ENCODE measurements at regions not wholly inside any gene's neighbourhood (a gene's known extent, or its start where the extent isn't known, plus 50 kb on each side); places are given as distances from the start of the nearest gene placed in this dataset.

DNA sequence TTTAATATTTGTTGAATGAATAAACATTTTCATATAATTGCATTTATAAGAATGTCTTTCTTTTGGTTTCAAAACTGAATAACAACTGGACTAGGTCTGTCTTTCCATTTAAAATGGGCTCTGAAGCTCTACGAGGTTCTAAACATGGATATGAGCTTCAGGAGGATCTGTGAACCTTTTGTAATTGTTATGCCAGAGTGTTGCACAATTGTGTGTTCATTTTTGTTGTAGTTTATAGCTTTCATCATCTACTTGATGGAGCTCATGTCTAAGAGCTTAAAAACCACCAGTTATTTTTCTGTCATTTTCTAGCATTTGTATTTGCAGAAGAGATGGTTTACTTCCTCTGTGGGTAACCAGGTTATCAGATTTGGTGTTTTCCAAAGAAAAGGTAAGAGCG, 265.7 kb upstream of the NPY start:
- TF ChIP-seq POLR2AphosphoS5 (IDR thresholded peaks at IDR 0.05) (no peak), EZH2 (IDR thresholded peaks at IDR 0.05; ENCODE audit: borderline replicate concordance, insufficient read depth, low read length, poor library complexity, severe bottlenecking) (no peak)
- no peak overlapping the region for H3K27ac ChIP-seq (ENCODE audit: low read length)
- H3K9ac ChIP-seq (ENCODE audit: low read length): no peak overlapping the region
- H3K79me2 ChIP-seq (replicated peaks; ENCODE audit: insufficient read depth, low read length): no peaks in the 10 kb centered on the region
- no peak overlapping the region for H2AFZ ChIP-seq (ENCODE audit: low read depth, low read length)
- H3K27me3 ChIP-seq (ENCODE audit: insufficient read depth, low read depth, low read length): no peaks in the 10 kb centered on the region
- no peaks in the 10 kb centered on the region for H3K9me2 ChIP-seq (ENCODE audit: insufficient read depth, low read length)
- no peaks in the 10 kb centered on the region for H4K20me1 ChIP-seq (ENCODE audit: insufficient read depth)
- H3K9me3 ChIP-seq (ENCODE audit: low read length): no peaks in the 10 kb centered on the region
- H3K4me3 ChIP-seq (ENCODE audit: low read length): no peak overlapping the region
- no peaks in the 10 kb centered on the region for H3K36me3 ChIP-seq (ENCODE audit: insufficient read depth, low read length)
- H3F3A ChIP-seq (ENCODE audit: insufficient read depth, low read length, poor library complexity, severe bottlenecking): no peaks in the 10 kb centered on the region
- no peak overlapping the region for H3K4me2 ChIP-seq (ENCODE audit: low read length)

DNA sequence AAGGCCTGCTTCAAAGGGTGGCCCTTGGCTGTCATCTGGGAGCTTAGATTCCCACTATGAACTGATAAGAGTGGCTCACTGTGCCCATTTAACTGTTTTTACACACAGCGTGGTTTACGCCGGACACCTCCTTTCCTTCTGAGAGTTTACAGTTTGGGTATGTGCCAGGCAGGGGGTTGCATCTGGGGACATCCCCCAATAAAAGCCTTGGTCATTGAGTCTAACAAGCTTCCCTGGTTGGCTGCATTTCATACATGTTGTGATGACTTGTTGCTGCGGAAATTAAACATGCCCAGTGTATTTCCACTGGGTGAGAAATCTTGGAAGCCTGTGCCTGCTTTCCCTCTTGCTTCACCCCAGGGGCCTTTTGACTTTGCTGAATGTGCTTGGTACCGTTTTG, 264.1 kb upstream of the NPY start:
- Histone ChIP-seq H3K79me2 (replicated peaks; ENCODE audit: insufficient read depth, low read length) (no peaks in the 10 kb centered on the region), H3F3A (ENCODE audit: insufficient read depth, low read length, poor library complexity, severe bottlenecking) (no peaks in the 10 kb centered on the region), H3K4me3 (ENCODE audit: low read length) (no peak overlapping the region), H2AFZ (ENCODE audit: low read depth, low read length) (no peak overlapping the region), H3K4me2 (ENCODE audit: low read length) (no peak overlapping the region), H3K36me3 (ENCODE audit: insufficient read depth, low read length) (no peaks in the 10 kb centered on the region), H3K27me3 (ENCODE audit: insufficient read depth, low read depth, low read length) (no peaks in the 10 kb centered on the region), H3K9ac (ENCODE audit: low read length) (no peak overlapping the region), H3K27ac (ENCODE audit: low read length) (no peak overlapping the region), H3K9me2 (ENCODE audit: insufficient read depth, low read length) (no peaks in the 10 kb centered on the region), H3K9me3 (ENCODE audit: low read length) (no peaks in the 10 kb centered on the region), H4K20me1 (ENCODE audit: insufficient read depth) (no peaks in the 10 kb centered on the region)
- TF ChIP-seq, protein P1, sequence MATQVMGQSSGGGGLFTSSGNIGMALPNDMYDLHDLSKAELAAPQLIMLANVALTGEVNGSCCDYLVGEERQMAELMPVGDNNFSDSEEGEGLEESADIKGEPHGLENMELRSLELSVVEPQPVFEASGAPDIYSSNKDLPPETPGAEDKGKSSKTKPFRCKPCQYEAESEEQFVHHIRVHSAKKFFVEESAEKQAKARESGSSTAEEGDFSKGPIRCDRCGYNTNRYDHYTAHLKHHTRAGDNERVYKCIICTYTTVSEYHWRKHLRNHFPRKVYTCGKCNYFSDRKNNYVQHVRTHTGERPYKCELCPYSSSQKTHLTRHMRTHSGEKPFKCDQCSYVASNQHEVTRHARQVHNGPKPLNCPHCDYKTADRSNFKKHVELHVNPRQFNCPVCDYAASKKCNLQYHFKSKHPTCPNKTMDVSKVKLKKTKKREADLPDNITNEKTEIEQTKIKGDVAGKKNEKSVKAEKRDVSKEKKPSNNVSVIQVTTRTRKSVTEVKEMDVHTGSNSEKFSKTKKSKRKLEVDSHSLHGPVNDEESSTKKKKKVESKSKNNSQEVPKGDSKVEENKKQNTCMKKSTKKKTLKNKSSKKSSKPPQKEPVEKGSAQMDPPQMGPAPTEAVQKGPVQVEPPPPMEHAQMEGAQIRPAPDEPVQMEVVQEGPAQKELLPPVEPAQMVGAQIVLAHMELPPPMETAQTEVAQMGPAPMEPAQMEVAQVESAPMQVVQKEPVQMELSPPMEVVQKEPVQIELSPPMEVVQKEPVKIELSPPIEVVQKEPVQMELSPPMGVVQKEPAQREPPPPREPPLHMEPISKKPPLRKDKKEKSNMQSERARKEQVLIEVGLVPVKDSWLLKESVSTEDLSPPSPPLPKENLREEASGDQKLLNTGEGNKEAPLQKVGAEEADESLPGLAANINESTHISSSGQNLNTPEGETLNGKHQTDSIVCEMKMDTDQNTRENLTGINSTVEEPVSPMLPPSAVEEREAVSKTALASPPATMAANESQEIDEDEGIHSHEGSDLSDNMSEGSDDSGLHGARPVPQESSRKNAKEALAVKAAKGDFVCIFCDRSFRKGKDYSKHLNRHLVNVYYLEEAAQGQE (IDR thresholded peaks at IDR 0.05; ENCODE audit: borderline replicate concordance): no peak
- no peak for TF ChIP-seq TAF1 (IDR thresholded peaks at IDR 0.05; ENCODE audit: low read depth)
- TF ChIP-seq CTCF (IDR thresholded peaks at IDR 0.05; ENCODE audit: poor library complexity, severe bottlenecking): no peak
- no peak for TF ChIP-seq EZH2 (IDR thresholded peaks at IDR 0.05; ENCODE audit: borderline replicate concordance, insufficient read depth, low read length, poor library complexity, severe bottlenecking)
- TF ChIP-seq RAD21 (conservative IDR thresholded peaks at IDR 0.05): no peak
- no peak for TF ChIP-seq EP300 (conservative IDR thresholded peaks at IDR 0.05; ENCODE audit: poor library complexity, severe bottlenecking)
- TF ChIP-seq MXI1 (conservative IDR thresholded peaks at IDR 0.05; ENCODE audit: poor library complexity, severe bottlenecking): no peak
- no peak for TF ChIP-seq POLR2AphosphoS5 (IDR thresholded peaks at IDR 0.05)
- TF ChIP-seq SMC3 (conservative IDR thresholded peaks at IDR 0.05; ENCODE audit: poor library complexity): no peak
